ENCODE measurements at regions not wholly inside any gene's neighbourhood (a gene's known extent, or its start where the extent isn't known, plus 50 kb on each side); places are given as distances from the start of the nearest gene placed in this dataset.

GRCh38 chr4:148980782-148981480 is 538.7 kb upstream of the NR3C2 start:
- TF ChIP-seq CTCF (IDR thresholded peaks at IDR 0.05; ENCODE audit: low read depth, low read length) = no peak
- no peak for TF ChIP-seq EZH2phosphoT487 (IDR thresholded peaks at IDR 0.05; ENCODE audit: low read depth)

Data from OCI-LY3 (cell line).